Uterus (tissue), 2 donors: ENCODE measurements at regions not wholly inside any gene's neighbourhood (a gene's known extent, or its start where the extent isn't known, plus 50 kb on each side); places are given as distances from the start of the nearest gene placed in this dataset.
"Not testable (repeated sequence)": the region's sequence is repeated elsewhere in the genome, so short reads cannot be mapped to it uniquely, and the experiment has no call there.

Experiments used
- POLR2A ChIP-seq, 2 donors: fragments of 450-650 bp; IDR thresholded peaks; one replicate each; pipeline ENCODE4 v1.6.1; 2016; ENCODE audit warnings: antibody characterized with exemption in 2 of 2, mild to moderate bottlenecking in 1 of 2, moderate library complexity in 1 of 2
- TF ChIP-seq, protein P1 (sequence below), 4 experiments: fragments of 200-600 bp in 2 of 4; fragments of 450-650 bp in 2 of 4; sonication (generic) in 2 of 4; IDR thresholded peaks; one replicate each; pipeline ENCODE4 v1.5.1; 2016 to 2019; ENCODE audit warnings: antibody characterized with exemption in 4 of 4, mild to moderate bottlenecking in 2 of 4, moderate library complexity in 1 of 4

DNA sequence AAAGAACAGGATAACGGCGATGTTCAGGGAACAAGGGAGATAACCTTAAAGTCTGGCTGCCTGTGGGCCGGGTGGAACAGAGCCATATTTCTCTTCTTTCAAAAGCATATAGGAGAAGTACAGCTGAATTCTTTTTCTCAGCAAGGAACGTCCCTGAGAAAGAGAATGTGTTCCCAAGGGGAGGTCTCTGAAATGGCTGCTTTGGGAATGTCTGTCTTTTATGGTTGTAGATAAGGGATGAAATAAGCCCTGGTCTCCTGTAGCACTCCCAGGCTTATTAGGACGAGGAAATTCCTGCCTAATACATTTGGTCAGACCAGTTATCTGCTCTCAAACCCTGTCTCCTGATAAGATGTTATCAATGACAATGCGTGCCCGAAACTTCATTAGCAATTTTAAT lies 490.5 kb downstream of the DMAC1 start:
- TF ChIP-seq, protein P1, sequence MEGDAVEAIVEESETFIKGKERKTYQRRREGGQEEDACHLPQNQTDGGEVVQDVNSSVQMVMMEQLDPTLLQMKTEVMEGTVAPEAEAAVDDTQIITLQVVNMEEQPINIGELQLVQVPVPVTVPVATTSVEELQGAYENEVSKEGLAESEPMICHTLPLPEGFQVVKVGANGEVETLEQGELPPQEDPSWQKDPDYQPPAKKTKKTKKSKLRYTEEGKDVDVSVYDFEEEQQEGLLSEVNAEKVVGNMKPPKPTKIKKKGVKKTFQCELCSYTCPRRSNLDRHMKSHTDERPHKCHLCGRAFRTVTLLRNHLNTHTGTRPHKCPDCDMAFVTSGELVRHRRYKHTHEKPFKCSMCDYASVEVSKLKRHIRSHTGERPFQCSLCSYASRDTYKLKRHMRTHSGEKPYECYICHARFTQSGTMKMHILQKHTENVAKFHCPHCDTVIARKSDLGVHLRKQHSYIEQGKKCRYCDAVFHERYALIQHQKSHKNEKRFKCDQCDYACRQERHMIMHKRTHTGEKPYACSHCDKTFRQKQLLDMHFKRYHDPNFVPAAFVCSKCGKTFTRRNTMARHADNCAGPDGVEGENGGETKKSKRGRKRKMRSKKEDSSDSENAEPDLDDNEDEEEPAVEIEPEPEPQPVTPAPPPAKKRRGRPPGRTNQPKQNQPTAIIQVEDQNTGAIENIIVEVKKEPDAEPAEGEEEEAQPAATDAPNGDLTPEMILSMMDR (IDR thresholded peaks at IDR 0.05) = not testable (repeated sequence)
- TF ChIP-seq POLR2A (IDR thresholded peaks at IDR 0.05) = not testable (repeated sequence)
